Lower leg skin (tissue), 4 donors: ENCODE measurements at regions not wholly inside any gene's neighbourhood (a gene's known extent, or its start where the extent isn't known, plus 50 kb on each side); places are given as distances from the start of the nearest gene placed in this dataset.
"Not testable (repeated sequence)": the region's sequence is repeated elsewhere in the genome, so short reads cannot be mapped to it uniquely, and the experiment has no call there.

Experiments
- DNase-seq, 2 donors: peaks; one replicate each; pipeline ENCODE4 v3.0.0-alpha.2; 2019; ENCODE audit warnings: low spot score in 2 of 2
- H3K4me3 ChIP-seq: fragments of 200-600 bp; sonication (generic); 2 replicates; pipeline ENCODE4 v1.5.1; 2017; ENCODE audit warnings: mild to moderate bottlenecking, low read depth; ENCODE audit not compliant: poor library complexity, severe bottlenecking
- POLR2A ChIP-seq, 2 donors: fragments of 450-650 bp; IDR thresholded peaks; one replicate each; pipeline ENCODE4 v1.6.1; 2016 to 2017; ENCODE audit warnings: antibody characterized with exemption in 2 of 2, mild to moderate bottlenecking in 1 of 2, moderate library complexity in 1 of 2
- WGBS, 2 donors: methylation state at CpG; one replicate each; pipeline ENCODE4 v1.1.5; 2018; 5-methylcytosine and 5-hydroxymethylcytosine counted together
- intact Hi-C: fragments of 100-400 bp; cut with DNase I; formaldehyde crosslinking; loops from one replicate; pipeline ENCODE4 v1.15.0; 2023; ENCODE audit warnings: low total_unique reads
- TF ChIP-seq, protein P1 (sequence below), 3 donors: fragments of 450-650 bp; IDR thresholded peaks; one replicate each; pipeline ENCODE4 v1.5.1; 2016; ENCODE audit warnings: antibody characterized with exemption in 3 of 3, mild to moderate bottlenecking in 3 of 3, moderate library complexity in 2 of 3

- WGBS, 2 donors: 69 to 83% methylated on average over 3 of the region's 3 CpGs
- H3K4me3 ChIP-seq: no peak overlapping the region
- TF ChIP-seq POLR2A (IDR thresholded peaks at IDR 0.05): no peak
- TF ChIP-seq, protein P1, sequence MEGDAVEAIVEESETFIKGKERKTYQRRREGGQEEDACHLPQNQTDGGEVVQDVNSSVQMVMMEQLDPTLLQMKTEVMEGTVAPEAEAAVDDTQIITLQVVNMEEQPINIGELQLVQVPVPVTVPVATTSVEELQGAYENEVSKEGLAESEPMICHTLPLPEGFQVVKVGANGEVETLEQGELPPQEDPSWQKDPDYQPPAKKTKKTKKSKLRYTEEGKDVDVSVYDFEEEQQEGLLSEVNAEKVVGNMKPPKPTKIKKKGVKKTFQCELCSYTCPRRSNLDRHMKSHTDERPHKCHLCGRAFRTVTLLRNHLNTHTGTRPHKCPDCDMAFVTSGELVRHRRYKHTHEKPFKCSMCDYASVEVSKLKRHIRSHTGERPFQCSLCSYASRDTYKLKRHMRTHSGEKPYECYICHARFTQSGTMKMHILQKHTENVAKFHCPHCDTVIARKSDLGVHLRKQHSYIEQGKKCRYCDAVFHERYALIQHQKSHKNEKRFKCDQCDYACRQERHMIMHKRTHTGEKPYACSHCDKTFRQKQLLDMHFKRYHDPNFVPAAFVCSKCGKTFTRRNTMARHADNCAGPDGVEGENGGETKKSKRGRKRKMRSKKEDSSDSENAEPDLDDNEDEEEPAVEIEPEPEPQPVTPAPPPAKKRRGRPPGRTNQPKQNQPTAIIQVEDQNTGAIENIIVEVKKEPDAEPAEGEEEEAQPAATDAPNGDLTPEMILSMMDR (IDR thresholded peaks at IDR 0.05): no peak
- no peak for DNase-seq
- intact Hi-C loops: no loop called here
These were observed 104.1 kb upstream of the NIPBL start for GRCh38 chr5:36772276-36773140.

- 25 to 43% methylated on average over 5 of the region's 5 CpGs for WGBS, 2 donors
- DNase-seq: no peak
- H3K4me3 ChIP-seq: no peak overlapping the region
- intact Hi-C loops: no loop called here
- TF ChIP-seq, protein P1 (IDR thresholded peaks at IDR 0.05): no peak
- TF ChIP-seq POLR2A (IDR thresholded peaks at IDR 0.05): no peak
These were observed 99.3 kb upstream of the NIPBL start for GRCh38 chr5:36777105-36777757.

- intact Hi-C loops: no loop called here
- H3K4me3 ChIP-seq: no peak overlapping the region
- TF ChIP-seq, protein P1 (IDR thresholded peaks at IDR 0.05): no peak
- no peak for TF ChIP-seq POLR2A (IDR thresholded peaks at IDR 0.05)
- DNase-seq: no peak
These were observed 98.2 kb upstream of the NIPBL start for GRCh38 chr5:36778336-36778735.

DNA sequence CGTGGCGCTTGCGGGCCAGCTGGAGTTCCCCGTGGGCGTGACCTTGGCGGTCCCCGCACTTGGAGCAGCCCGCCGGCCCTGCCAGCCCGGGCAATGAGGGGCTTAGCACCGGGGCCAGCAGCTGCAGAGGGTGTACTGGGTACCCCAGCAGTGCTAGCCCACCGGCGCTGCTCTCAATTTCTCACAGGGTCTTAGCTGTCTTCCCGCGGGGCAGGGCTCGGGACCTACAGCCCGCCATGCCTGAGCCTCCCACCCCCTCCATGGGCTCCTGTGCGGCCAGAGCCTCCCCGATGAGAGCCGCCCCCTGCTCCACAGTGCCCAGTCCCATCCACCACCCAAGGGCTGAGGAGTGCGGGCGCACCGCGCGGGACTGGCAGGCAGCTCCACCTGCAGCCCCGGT is 94.0 kb upstream of the NIPBL start:
- DNase-seq, H3K4me3 ChIP-seq, intact Hi-C loops: not testable (repeated sequence)
- 92 to 94% methylated on average over 26 of the region's 26 CpGs for WGBS, 2 donors

- 68 to 84% methylated on average over 1 of the region's 1 CpG for WGBS, 2 donors
- intact Hi-C loops: no loop called here
- no peak for DNase-seq
- TF ChIP-seq, protein P1 (IDR thresholded peaks at IDR 0.05): no peak
- TF ChIP-seq POLR2A (IDR thresholded peaks at IDR 0.05): no peak
- H3K4me3 ChIP-seq: no peak overlapping the region
These were observed 90.0 kb upstream of the NIPBL start for GRCh38 chr5:36786448-36787012.

DNA sequence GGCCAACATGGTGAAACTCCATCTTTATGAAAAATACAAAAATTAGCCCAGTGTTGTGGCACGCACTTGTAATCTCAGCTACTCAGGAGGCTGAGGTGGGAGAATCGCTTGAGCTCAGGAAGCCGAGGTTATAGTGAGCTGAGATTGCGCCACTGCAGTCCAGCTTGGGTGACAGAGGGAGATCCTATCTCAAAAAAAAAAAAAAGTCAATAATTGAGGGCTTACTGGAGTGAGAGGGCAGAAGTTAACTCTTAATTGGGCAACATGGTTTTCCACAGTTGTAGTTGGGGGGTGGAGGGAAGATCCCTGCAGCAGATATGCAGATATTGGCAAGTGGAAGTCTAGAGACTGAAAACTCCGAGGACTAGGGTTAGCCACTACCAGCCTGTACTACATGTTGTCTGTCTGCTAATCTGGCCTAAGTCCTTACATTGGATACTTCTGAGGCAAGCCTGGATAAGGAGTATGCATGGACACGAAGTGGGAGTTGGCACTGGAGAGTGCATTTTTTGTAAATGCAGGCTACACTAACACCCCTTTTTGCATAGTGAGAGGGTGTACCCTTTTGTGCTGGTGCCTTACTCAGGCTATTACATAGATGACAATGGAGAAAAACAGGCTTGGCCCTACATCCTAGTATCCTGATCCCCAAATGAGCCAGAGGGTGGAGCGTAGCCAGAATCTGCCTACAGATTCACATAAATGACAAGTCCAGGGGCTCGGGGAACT is 89.0 kb upstream of the NIPBL start:
- TF ChIP-seq, protein P1 (IDR thresholded peaks at IDR 0.05): no peak
- TF ChIP-seq POLR2A (IDR thresholded peaks at IDR 0.05): no peak
- 81 to 91% methylated on average over 8 of the region's 8 CpGs for WGBS, 2 donors
- no peak overlapping the region for H3K4me3 ChIP-seq
- DNase-seq: no peak
- intact Hi-C loops: no loop called here
